ENCODE measurements at regions not wholly inside any gene's neighbourhood (a gene's known extent, or its start where the extent isn't known, plus 50 kb on each side); places are given as distances from the start of the nearest gene placed in this dataset.
"Not testable (repeated sequence)": the region's sequence is repeated elsewhere in the genome, so short reads cannot be mapped to it uniquely, and the experiment has no call there.

GRCh38 chr16:87043231-87044031 is 273.8 kb downstream of the C16orf95 start:
- no peak for DNase-seq

- no peak for DNase-seq
Observed at GRCh38 chr16:87044032-87044382, 273.2 kb downstream of the C16orf95 start.

- DNase-seq: no peak
Observed at GRCh38 chr16:87044829-87045228, 272.4 kb downstream of the C16orf95 start.

GRCh38 chr16:87045466-87046216 is 271.6 kb downstream of the C16orf95 start:
- DNase-seq: no peak

GRCh38 chr16:87046235-87046634 is 271.0 kb downstream of the C16orf95 start:
- no peak for DNase-seq

- no peak for DNase-seq
Observed at GRCh38 chr16:87047221-87048037, 269.8 kb downstream of the C16orf95 start.

GRCh38 chr16:87048038-87048729 is 269.0 kb downstream of the C16orf95 start:
- no peak for DNase-seq

- DNase-seq: no peak
Observed at GRCh38 chr16:87048730-87049115, 268.5 kb downstream of the C16orf95 start.

- DNase-seq: not testable (repeated sequence)
Observed at GRCh38 chr16:87049216-87049615, 268.0 kb downstream of the C16orf95 start.

GRCh38 chr16:87050142-87050541 is 267.1 kb downstream of the C16orf95 start:
- no peak for DNase-seq

GRCh38 chr16:87051526-87052320 is 265.5 kb downstream of the C16orf95 start:
- no peak for DNase-seq

GRCh38 chr16:87052506-87052905 is 264.7 kb downstream of the C16orf95 start:
- DNase-seq: no peak

- no peak for DNase-seq
Observed at GRCh38 chr16:87053016-87053982, 263.9 kb downstream of the C16orf95 start.

GRCh38 chr16:87054154-87054553 is 263.0 kb downstream of the C16orf95 start:
- DNase-seq: no peak

GRCh38 chr16:87054856-87055255 is 262.3 kb downstream of the C16orf95 start:
- DNase-seq: no peak

- DNase-seq: no peak
Observed at GRCh38 chr16:87056083-87056482, 261.1 kb downstream of the C16orf95 start.

GRCh38 chr16:87056551-87056950 is 260.6 kb downstream of the C16orf95 start:
- DNase-seq: no peak

GRCh38 chr16:87057211-87057881 is 259.8 kb downstream of the C16orf95 start:
- DNase-seq: no peak

GRCh38 chr16:87057951-87058560 is 259.1 kb downstream of the C16orf95 start:
- DNase-seq: no peak
